H9 (cell line): ENCODE measurements at regions not wholly inside any gene's neighbourhood (a gene's known extent, or its start where the extent isn't known, plus 50 kb on each side); places are given as distances from the start of the nearest gene placed in this dataset.

Source experiments
- DNase-seq: peaks from one replicate; pipeline ENCODE4 v3.0.0-alpha.2; 2017
- H2AFZ ChIP-seq: one replicate; pipeline ENCODE4 v1.6.1; 2013; ENCODE audit warnings: mild to moderate bottlenecking, low read length, control low read depth, moderate library complexity
- H2AK5ac ChIP-seq: 2 replicates; pipeline ENCODE4 v1.6.1; 2013; ENCODE audit warnings: low read length, control low read depth, mixed read lengths; ENCODE audit not compliant: insufficient read length
- H2BK120ac ChIP-seq: one replicate; pipeline ENCODE4 v1.6.1; 2013; ENCODE audit warnings: low read depth, mild to moderate bottlenecking, low read length, control low read depth, inconsistent platforms; ENCODE audit not compliant: poor library complexity, severe bottlenecking
- H2BK12ac ChIP-seq: 2 replicates; pipeline ENCODE4 v1.6.1; 2013; ENCODE audit warnings: low read length, control low read depth, mixed read lengths, low read depth; ENCODE audit not compliant: insufficient read length
- H2BK15ac ChIP-seq: 2 replicates; pipeline ENCODE4 v1.6.1; 2013; ENCODE audit warnings: low read depth, low read length, control low read depth
- H2BK20ac ChIP-seq: one replicate; pipeline ENCODE4 v1.6.1; 2013; ENCODE audit warnings: low read depth, mild to moderate bottlenecking, low read length, control low read depth, inconsistent platforms; ENCODE audit not compliant: poor library complexity, severe bottlenecking
- H2BK5ac ChIP-seq: 2 replicates; pipeline ENCODE4 v1.6.1; 2013; ENCODE audit warnings: low read length, control low read depth, mixed read lengths; ENCODE audit not compliant: insufficient read length
- H3K14ac ChIP-seq: 2 replicates; pipeline ENCODE4 v1.6.1; 2013; ENCODE audit warnings: low read length, control low read depth; ENCODE audit not compliant: insufficient read depth
- H3K18ac ChIP-seq: 2 replicates; pipeline ENCODE4 v1.6.1; 2013; ENCODE audit warnings: low read depth, mild to moderate bottlenecking, mixed read lengths, low read length, control low read depth; ENCODE audit not compliant: insufficient read length
- H3K23ac ChIP-seq: 2 replicates; pipeline ENCODE4 v1.6.1; 2013; ENCODE audit warnings: low read length, control low read depth, mixed read lengths, low read depth; ENCODE audit not compliant: insufficient read length
- H3K23me2 ChIP-seq: 2 replicates; pipeline ENCODE4 v1.6.1; 2013; ENCODE audit warnings: low read depth, mild to moderate bottlenecking, mixed read lengths, low read length, control low read depth; ENCODE audit not compliant: insufficient read length, poor library complexity, severe bottlenecking
- H3K27ac ChIP-seq: 2 replicates; pipeline ENCODE4 v1.5.1; 2013; ENCODE audit warnings: low read length, control low read depth, mixed read lengths, low read depth; ENCODE audit not compliant: insufficient read length
- H3K27me3 ChIP-seq: 2 replicates; pipeline ENCODE4 v1.6.1; 2013; ENCODE audit warnings: low read length, control low read depth, inconsistent platforms; ENCODE audit not compliant: insufficient read depth
- H3K4ac ChIP-seq: 2 replicates; pipeline ENCODE4 v1.6.1; 2013; ENCODE audit warnings: low read depth, mild to moderate bottlenecking, control low read depth, inconsistent platforms, low read length, moderate library complexity
- H3K4me1 ChIP-seq: 2 replicates; pipeline ENCODE4 v1.6.1; 2013; ENCODE audit warnings: low read length, control low read depth, inconsistent platforms; ENCODE audit not compliant: insufficient read depth
- H3K4me2 ChIP-seq: 2 replicates; pipeline ENCODE4 v1.6.1; 2013; ENCODE audit warnings: low read length, control low read depth, mixed read lengths; ENCODE audit not compliant: insufficient read length, insufficient read depth
- H3K56ac ChIP-seq: 2 replicates; pipeline ENCODE4 v1.6.1; 2013; ENCODE audit warnings: low read depth, mild to moderate bottlenecking, mixed read lengths, low read length, control low read depth; ENCODE audit not compliant: insufficient read length
- H3K79me1 ChIP-seq: 2 replicates; pipeline ENCODE4 v1.6.1; 2013; ENCODE audit warnings: low read depth, mild to moderate bottlenecking, moderate library complexity, low read length, control low read depth, inconsistent platforms; ENCODE audit not compliant: insufficient read depth, poor library complexity, severe bottlenecking
- H3K79me2 ChIP-seq: 2 replicates; pipeline ENCODE4 v1.6.1; 2013; ENCODE audit warnings: low read length, control low read depth, inconsistent platforms; ENCODE audit not compliant: insufficient read depth
- H3K9ac ChIP-seq: 2 replicates; pipeline ENCODE4 v1.6.1; 2013; ENCODE audit warnings: low read length, control low read depth, mixed read lengths; ENCODE audit not compliant: insufficient read length; ENCODE audit errors: extremely low read depth
- H3K9me3 ChIP-seq: one replicate; pipeline ENCODE4 v1.6.1; 2013; ENCODE audit warnings: low read depth, low read length, inconsistent platforms; ENCODE audit not compliant: control insufficient read depth
- H3T11ph ChIP-seq: one replicate; pipeline ENCODE4 v1.6.1; 2013; ENCODE audit warnings: mild to moderate bottlenecking, low read length, control low read depth, inconsistent platforms
- H4K20me1 ChIP-seq: one replicate; pipeline ENCODE4 v1.6.1; 2013; ENCODE audit not compliant: control insufficient read depth, insufficient read length, insufficient read depth
- H4K5ac ChIP-seq: 2 replicates; pipeline ENCODE4 v1.6.1; 2013; ENCODE audit warnings: low read depth, mild to moderate bottlenecking, mixed read lengths, low read length, control low read depth; ENCODE audit not compliant: insufficient read length
- H4K8ac ChIP-seq: replicated peaks from 2 replicates; pipeline ENCODE4 v1.6.1; 2013; ENCODE audit warnings: low read length, control low read depth, mixed read lengths, low read depth; ENCODE audit not compliant: insufficient read length
- H4K91ac ChIP-seq: 2 replicates; pipeline ENCODE4 v1.6.1; 2013; ENCODE audit warnings: low read depth, mild to moderate bottlenecking, moderate library complexity, mixed read lengths, low read length, control low read depth; ENCODE audit not compliant: insufficient read length
- H3K27ac Mint-ChIP-seq, 3 experiments: 2 replicates in 2 of 3; 3 replicates in 1 of 3; pipeline ENCODE4 v1.8.0; 2020 to 2021; ENCODE audit warnings: mixed read lengths in 3 of 3, mild to moderate bottlenecking in 1 of 3, moderate library complexity in 1 of 3
- H3K27me3 Mint-ChIP-seq: 2 replicates; pipeline ENCODE4 v1.8.0; 2021; ENCODE audit warnings: low read depth, mild to moderate bottlenecking, moderate library complexity, mixed read lengths
- H3K36me3 Mint-ChIP-seq, 3 experiments: 2 replicates in 2 of 3; 3 replicates in 1 of 3; pipeline ENCODE4 v1.8.0; 2020 to 2021; ENCODE audit warnings: low read depth in 3 of 3, mixed read lengths in 3 of 3; ENCODE audit not compliant: insufficient read depth in 1 of 3
- H3K4me1 Mint-ChIP-seq, 2 experiments: 2 replicates each; pipeline ENCODE4 v1.8.0; 2020; ENCODE audit warnings: mixed read lengths in 2 of 2
- H3K4me3 Mint-ChIP-seq, 2 experiments: 2 replicates in 1 of 2; 3 replicates in 1 of 2; pipeline ENCODE4 v1.8.0; 2020 to 2021; ENCODE audit warnings: mild to moderate bottlenecking in 2 of 2, mixed read lengths in 2 of 2, moderate library complexity in 1 of 2
- H3K9me3 Mint-ChIP-seq, 2 experiments: 2 replicates in 1 of 2; 3 replicates in 1 of 2; pipeline ENCODE4 v1.8.0; 2020; ENCODE audit warnings: mild to moderate bottlenecking in 2 of 2, mixed read lengths in 2 of 2, moderate library complexity in 1 of 2
- CTCF ChIP-seq: fragments of 200-600 bp; sonication (generic); conservative IDR thresholded peaks from 3 replicates; pipeline ENCODE4 v1.8.0; 2021; ENCODE audit warnings: antibody characterized with exemption, mild to moderate bottlenecking
- WGBS: extraction: QIAGEN DNeasy Blood & Tissue Kit; methylation state at CpG from one replicate; pipeline ENCODE4 v1.1.7; 2013; ENCODE audit warnings: missing lambda C conversion rate, low lambda C conversion rate, mixed read lengths; ENCODE audit not compliant: insufficient read length; ENCODE audit errors: extremely low coverage; 5-methylcytosine and 5-hydroxymethylcytosine counted together

- H3K4me2 ChIP-seq = no peak overlapping the region
- Mint-ChIP-seq H3K4me3 (peak overlapping the region in 1 of 2 experiments; percentile 5; a peak in 1 of 5 replicates), H3K27ac (0 out of 7 replicates have a peak overlapping the region, but pooled peaks of 1 of the 3 experiments have one; percentile 50), H3K36me3 (peaks cover 0 to 3% (median 0%) of the 10 kb centered on the region in 3 experiments; a peak in 1 of 7 replicates), H3K27me3 (peaks cover 22% of the 10 kb centered on the region), H3K4me1 (peaks cover 0 to 4% of the 10 kb centered on the region in 2 experiments; a peak in 2 of 4 replicates), H3K9me3 (peaks cover 3 to 5% of the 10 kb centered on the region in 2 experiments; a peak in 4 of 5 replicates)
- no peak overlapping the region for H3K18ac ChIP-seq
- H4K8ac ChIP-seq = no peak overlapping the region
- H4K91ac ChIP-seq = no peak overlapping the region
- no peaks in the 10 kb centered on the region for H3K79me2 ChIP-seq
- H2BK120ac ChIP-seq = no peak overlapping the region
- no peak overlapping the region for H2BK12ac ChIP-seq
- no peak overlapping the region for H3K4ac ChIP-seq
- no CpG with 5 or more reads among the region's 8 CpGs for WGBS
- no peaks in the 10 kb centered on the region for H4K20me1 ChIP-seq
- H3K23me2 ChIP-seq = no peaks in the 10 kb centered on the region
- H3K79me1 ChIP-seq = no peaks in the 10 kb centered on the region
- H3K56ac ChIP-seq = no peak overlapping the region
- H3K27ac ChIP-seq = no peak overlapping the region
- no peak overlapping the region for H2AFZ ChIP-seq
- no peak overlapping the region for H3K14ac ChIP-seq
- H2BK15ac ChIP-seq = no peak overlapping the region
- H2BK20ac ChIP-seq = no peak overlapping the region
- no peak overlapping the region for H4K5ac ChIP-seq
- no peak for DNase-seq
- no peak overlapping the region for H3K9ac ChIP-seq
- H2AK5ac ChIP-seq = no peak overlapping the region
- no peaks in the 10 kb centered on the region for H3K4me1 ChIP-seq
- no peak for TF ChIP-seq CTCF
- H2BK5ac ChIP-seq = no peak overlapping the region
- no peaks in the 10 kb centered on the region for H3K27me3 ChIP-seq
- H3K9me3 ChIP-seq = no peaks in the 10 kb centered on the region
- no peak overlapping the region for H3K23ac ChIP-seq
- H3T11ph ChIP-seq = no peak overlapping the region
These were observed 178.4 kb upstream of the E2F8 start for GRCh38 chr11:19419021-19419750.
